GM19452 (cell line): ENCODE measurements at regions not wholly inside any gene's neighbourhood (a gene's known extent, or its start where the extent isn't known, plus 50 kb on each side); places are given as distances from the start of the nearest gene placed in this dataset.
A peak's percentile ranks its signal among the peaks of the same experiment; 100 is the strongest.

Experiments used
- ATAC-seq: cut with Tn5 transposase; IDR thresholded peaks from one replicate; pipeline ENCODE4 v1.9.1; 2021; ENCODE audit not compliant: unreplicated experiment

GRCh38 chr10:20998036-20998435 is 100.9 kb upstream of the NEBL start:
- no peak for ATAC-seq

DNA sequence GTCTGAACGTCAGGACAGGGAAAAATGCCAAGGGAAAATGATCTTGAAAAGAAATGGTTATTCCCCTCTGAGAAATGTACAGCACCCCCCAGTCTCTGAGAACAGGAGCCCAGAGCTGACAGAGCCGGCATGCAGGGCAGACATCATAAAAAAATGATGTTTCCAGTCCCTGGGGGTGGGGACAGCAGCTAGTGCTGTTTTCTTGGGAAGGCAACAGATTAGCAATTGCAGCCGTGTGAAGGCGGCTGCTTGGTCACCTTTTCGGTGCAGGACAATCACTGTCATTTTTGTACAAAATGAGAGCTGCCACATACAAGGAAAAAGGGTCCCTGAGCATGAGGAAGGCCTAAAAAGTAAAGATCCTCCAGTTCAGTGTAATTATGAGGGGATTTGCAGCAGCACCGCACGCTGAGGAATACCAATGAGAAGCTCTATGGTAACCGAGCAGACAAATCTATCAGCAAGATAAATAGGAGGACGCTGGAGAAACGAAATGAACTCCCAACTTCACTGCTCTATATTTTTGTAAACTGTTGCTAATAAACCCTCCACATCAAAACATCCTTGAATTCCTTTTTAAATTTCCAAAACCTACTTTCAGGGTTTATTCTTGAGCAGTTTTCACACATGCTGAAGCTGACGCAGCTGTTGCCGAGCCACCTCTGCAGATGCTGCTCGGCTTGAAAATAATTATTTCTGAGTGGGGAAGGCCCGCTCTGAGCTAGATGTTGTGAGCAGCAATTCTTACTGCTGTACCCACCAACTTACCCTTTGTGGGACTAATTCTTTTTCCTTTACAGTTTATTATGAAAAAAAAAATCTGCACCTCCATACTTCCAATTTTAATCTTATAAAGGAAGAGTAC is 98.2 kb upstream of the NEBL start:
- ATAC-seq: no peak

DNA sequence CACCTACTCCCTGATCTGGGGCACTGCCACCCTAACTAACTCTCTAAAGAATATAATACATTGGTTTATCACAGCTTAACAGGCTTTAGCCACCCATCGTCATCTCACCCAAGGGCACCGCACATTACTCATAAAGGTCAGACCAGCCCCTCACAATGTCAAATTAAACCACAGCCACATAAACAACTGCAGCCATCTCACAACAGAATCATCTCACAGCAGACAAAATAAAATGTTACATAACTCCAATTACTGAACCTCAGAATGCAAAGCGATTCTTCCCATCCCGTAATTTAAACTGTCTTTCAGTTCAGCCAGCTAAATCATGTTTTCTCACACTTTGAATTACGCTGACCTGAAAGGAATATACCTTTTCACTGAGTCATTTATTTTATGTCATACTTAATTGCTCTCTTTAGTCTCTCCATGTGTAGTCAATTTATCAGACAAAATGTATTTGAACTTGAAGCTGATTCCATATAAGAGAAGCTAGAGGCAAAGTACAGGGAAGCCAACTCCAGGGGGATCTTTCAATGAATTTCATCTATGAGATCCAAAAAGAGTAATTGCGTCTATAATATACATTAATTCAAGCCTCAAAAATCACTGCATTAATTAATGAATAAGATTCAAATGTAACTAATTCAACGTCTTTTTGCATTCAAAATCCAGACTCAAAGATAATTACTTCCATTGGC is 96.9 kb upstream of the NEBL start:
- no peak for ATAC-seq

- no peak for ATAC-seq
These were observed 96.3 kb upstream of the NEBL start for GRCh38 chr10:20993389-20993788.

- ATAC-seq: no peak
These were observed 94.4 kb upstream of the NEBL start for GRCh38 chr10:20991526-20991925.

GRCh38 chr10:20990604-20991003 is 93.5 kb upstream of the NEBL start:
- no peak for ATAC-seq

DNA sequence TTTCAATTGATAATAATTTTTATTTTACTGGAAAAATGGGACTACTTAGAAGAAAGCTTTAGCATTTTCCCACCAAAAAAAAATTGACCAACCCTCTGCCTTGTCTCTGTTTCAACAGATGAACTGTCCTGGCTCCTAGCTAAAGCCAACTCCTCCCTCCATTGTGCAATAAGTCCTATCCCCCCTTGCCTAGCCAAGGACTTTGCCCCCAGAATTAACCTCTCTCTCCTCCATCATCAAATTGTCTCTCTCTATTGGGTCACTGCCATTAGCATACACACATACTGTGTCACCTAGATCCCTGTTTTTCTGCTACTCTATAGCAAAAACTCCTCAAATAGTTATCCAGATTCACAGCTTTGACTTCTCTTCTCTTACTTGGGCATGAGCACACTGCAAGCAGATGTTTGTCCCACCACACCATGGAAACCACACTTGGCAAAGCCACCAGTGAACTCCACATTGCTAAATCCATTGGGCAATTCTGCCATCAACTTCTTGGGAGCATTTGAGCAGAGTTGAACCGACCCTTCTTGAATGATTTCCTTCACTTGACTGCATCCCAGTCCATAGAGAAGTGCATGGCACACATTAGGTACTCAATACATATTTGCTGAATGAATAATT is 91.4 kb upstream of the NEBL start:
- ATAC-seq: no peak

DNA sequence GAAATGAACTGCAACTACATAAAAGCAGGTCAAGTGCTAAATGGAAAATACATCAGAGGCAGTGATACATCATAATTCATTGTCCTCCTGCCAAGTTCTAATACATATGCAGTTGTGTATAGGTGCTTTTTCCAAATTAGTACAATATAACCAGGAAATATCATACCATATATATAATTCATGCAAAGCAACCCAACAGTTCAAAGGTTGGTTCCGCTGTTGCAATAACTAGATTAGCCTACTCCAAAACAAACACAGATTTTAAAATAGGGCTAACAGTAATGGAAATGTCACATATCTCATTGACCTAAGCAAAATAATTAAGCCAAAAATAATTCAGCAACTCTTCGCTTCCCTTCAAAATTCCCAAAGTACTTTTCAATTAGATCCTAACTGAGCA is 88.9 kb upstream of the NEBL start:
- ATAC-seq: no peak

DNA sequence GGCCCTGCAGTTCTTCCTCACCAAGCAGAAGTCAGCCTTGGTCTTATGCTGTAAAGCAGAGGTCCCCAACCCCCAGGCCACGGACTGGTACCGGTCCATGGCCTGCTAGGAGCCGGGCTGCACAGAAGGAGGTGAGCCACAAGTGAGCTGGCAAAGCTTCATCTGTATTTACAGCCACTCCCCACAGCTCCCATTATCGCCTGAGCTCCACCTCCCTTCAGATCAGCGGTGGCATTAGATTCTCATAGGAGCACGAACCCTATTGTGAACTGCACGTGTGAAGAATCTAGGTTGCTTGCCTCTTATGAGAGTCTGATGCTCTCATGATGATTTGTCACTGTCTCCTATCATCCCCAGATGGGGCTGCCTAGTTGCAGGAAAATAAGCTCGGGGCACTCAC is 87.6 kb upstream of the NEBL start:
- no peak for ATAC-seq

- ATAC-seq: no peak
These were observed 84.4 kb upstream of the NEBL start for GRCh38 chr10:20981419-20981953.

GRCh38 chr10:20978617-20979016 is 81.5 kb upstream of the NEBL start:
- ATAC-seq: no peak

- no peak for ATAC-seq
These were observed 80.2 kb upstream of the NEBL start for GRCh38 chr10:20977300-20977699.

DNA sequence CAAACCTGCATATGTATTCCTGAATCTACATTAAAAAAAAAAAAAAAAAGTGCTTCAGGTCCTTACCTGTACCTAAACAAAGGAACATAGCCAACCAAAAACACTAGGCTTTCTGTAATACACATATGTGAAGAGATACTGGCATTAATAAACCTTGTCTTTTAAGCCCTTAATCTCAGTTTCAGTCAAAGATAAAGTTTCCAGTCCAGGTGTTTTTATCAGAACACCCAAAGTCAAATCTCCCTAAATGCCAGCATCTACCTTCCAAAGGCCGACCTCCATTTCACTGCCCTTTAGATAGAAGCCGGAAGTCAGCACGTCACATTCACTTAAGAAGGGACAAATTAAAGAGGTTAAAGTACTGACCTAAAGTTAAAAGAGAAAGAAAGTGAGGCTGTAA is 79.8 kb upstream of the NEBL start:
- ATAC-seq: no peak

GRCh38 chr10:20976390-20976789 is 79.3 kb upstream of the NEBL start:
- ATAC-seq: no peak

DNA sequence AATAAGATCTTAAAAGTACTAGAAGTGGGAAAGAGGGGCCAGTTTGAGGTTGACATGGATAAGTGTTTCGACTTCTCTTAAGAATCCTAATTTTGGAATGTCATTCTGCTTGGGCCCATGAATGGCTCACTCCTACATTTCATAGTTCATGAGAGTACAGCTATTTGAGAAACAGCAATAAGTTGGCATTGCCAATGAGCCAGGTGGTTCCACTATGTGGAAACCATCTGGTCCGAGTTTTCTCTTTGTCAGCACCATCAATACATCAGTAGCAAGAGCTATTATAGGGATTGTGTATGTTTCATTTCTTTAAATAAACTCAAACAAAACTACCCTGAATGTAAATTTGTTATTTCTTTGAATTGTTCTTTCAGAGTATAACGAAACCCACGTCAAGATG is 78.1 kb upstream of the NEBL start:
- ATAC-seq: no peak

- ATAC-seq: no peak
These were observed 75.8 kb upstream of the NEBL start for GRCh38 chr10:20972925-20973324.

GRCh38 chr10:20971901-20972300 is 74.8 kb upstream of the NEBL start:
- no peak for ATAC-seq

GRCh38 chr10:20970708-20971107 is 73.6 kb upstream of the NEBL start:
- peak; percentile 97 for ATAC-seq

GRCh38 chr10:20970044-20970443 is 72.9 kb upstream of the NEBL start:
- peak; percentile 4 for ATAC-seq

DNA sequence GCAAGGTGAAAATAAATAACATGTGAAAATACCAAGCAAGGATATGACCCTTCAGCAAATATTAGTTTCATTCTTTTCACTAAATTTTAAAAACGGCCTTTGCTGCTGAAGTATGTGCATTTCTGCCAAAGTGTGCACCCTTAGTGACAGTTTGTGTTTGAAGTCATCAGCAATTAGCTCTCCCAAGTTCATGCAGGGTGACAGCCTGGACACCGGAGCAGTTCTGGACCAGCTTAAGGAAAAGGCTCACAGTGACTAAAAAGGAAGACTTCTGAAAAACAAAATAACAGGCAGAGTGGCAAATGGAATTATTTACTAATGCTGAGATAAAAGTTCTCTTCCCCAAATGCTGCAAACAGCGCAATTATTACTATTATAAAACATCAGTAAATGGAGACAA is 69.3 kb upstream of the NEBL start:
- ATAC-seq: no peak

GRCh38 chr10:20963721-20964595 is 66.8 kb upstream of the NEBL start:
- no peak for ATAC-seq
